ENCODE measurements at regions not wholly inside any gene's neighbourhood (a gene's known extent, or its start where the extent isn't known, plus 50 kb on each side); places are given as distances from the start of the nearest gene placed in this dataset.

GRCh38 chr20:17100506-17100905, 126.3 kb upstream of the PCSK2 start:
- Histone ChIP-seq H3K4me3 (ENCODE audit: low read length) (no peak overlapping the region), H3K9ac (ENCODE audit: low read length) (no peak overlapping the region), H3K27me3 (ENCODE audit: control insufficient read depth, insufficient read depth, low read length) (no peaks in the 10 kb centered on the region), H3K27ac (ENCODE audit: low read depth, low read length) (no peak overlapping the region), H3K4me1 (ENCODE audit: control insufficient read depth, insufficient read depth, low read length) (no peaks in the 10 kb centered on the region), H3K36me3 (ENCODE audit: control insufficient read depth, insufficient read depth, low read length) (no peaks in the 10 kb centered on the region)

GRCh38 chr20:17107127-17107526, 119.7 kb upstream of the PCSK2 start:
- no peak overlapping the region for H3K9ac ChIP-seq (ENCODE audit: low read length)
- H3K4me1 ChIP-seq (ENCODE audit: control insufficient read depth, insufficient read depth, low read length), result no peaks in the 10 kb centered on the region
- H3K4me3 ChIP-seq (ENCODE audit: low read length), result no peak overlapping the region
- no peak overlapping the region for H3K27ac ChIP-seq (ENCODE audit: low read depth, low read length)
- no peaks in the 10 kb centered on the region for H3K27me3 ChIP-seq (ENCODE audit: control insufficient read depth, insufficient read depth, low read length)
- H3K36me3 ChIP-seq (ENCODE audit: control insufficient read depth, insufficient read depth, low read length), result no peaks in the 10 kb centered on the region

- Histone ChIP-seq H3K9ac (ENCODE audit: low read length) (no peak overlapping the region), H3K4me3 (ENCODE audit: low read length) (no peak overlapping the region), H3K27ac (ENCODE audit: low read depth, low read length) (no peak overlapping the region), H3K36me3 (ENCODE audit: control insufficient read depth, insufficient read depth, low read length) (no peaks in the 10 kb centered on the region), H3K4me1 (ENCODE audit: control insufficient read depth, insufficient read depth, low read length) (no peaks in the 10 kb centered on the region), H3K27me3 (ENCODE audit: control insufficient read depth, insufficient read depth, low read length) (no peaks in the 10 kb centered on the region)
Observed at GRCh38 chr20:17108896-17109295, 117.9 kb upstream of the PCSK2 start.

- H3K4me3 ChIP-seq (ENCODE audit: low read length), result no peak overlapping the region
- no peaks in the 10 kb centered on the region for H3K4me1 ChIP-seq (ENCODE audit: control insufficient read depth, insufficient read depth, low read length)
- no peak overlapping the region for H3K27ac ChIP-seq (ENCODE audit: low read depth, low read length)
- no peak overlapping the region for H3K9ac ChIP-seq (ENCODE audit: low read length)
- no peaks in the 10 kb centered on the region for H3K36me3 ChIP-seq (ENCODE audit: control insufficient read depth, insufficient read depth, low read length)
- H3K27me3 ChIP-seq (ENCODE audit: control insufficient read depth, insufficient read depth, low read length), result no peaks in the 10 kb centered on the region
Observed at GRCh38 chr20:17109307-17109706, 117.5 kb upstream of the PCSK2 start.

GRCh38 chr20:17128206-17128605, 98.6 kb upstream of the PCSK2 start:
- Histone ChIP-seq H3K4me1 (ENCODE audit: control insufficient read depth, insufficient read depth, low read length) (no peaks in the 10 kb centered on the region), H3K4me3 (ENCODE audit: low read length) (no peak overlapping the region), H3K27me3 (ENCODE audit: control insufficient read depth, insufficient read depth, low read length) (no peaks in the 10 kb centered on the region), H3K36me3 (ENCODE audit: control insufficient read depth, insufficient read depth, low read length) (no peaks in the 10 kb centered on the region), H3K9ac (ENCODE audit: low read length) (no peak overlapping the region), H3K27ac (ENCODE audit: low read depth, low read length) (no peak overlapping the region)

GRCh38 chr20:17129089-17129488, 97.8 kb upstream of the PCSK2 start:
- no peaks in the 10 kb centered on the region for H3K36me3 ChIP-seq (ENCODE audit: control insufficient read depth, insufficient read depth, low read length)
- no peaks in the 10 kb centered on the region for H3K27me3 ChIP-seq (ENCODE audit: control insufficient read depth, insufficient read depth, low read length)
- H3K4me3 ChIP-seq (ENCODE audit: low read length), result no peak overlapping the region
- H3K4me1 ChIP-seq (ENCODE audit: control insufficient read depth, insufficient read depth, low read length), result no peaks in the 10 kb centered on the region
- H3K9ac ChIP-seq (ENCODE audit: low read length), result no peak overlapping the region
- no peak overlapping the region for H3K27ac ChIP-seq (ENCODE audit: low read depth, low read length)

GRCh38 chr20:17137692-17138091, 89.1 kb upstream of the PCSK2 start:
- Histone ChIP-seq H3K4me3 (ENCODE audit: low read length) (no peak overlapping the region), H3K4me1 (ENCODE audit: control insufficient read depth, insufficient read depth, low read length) (no peaks in the 10 kb centered on the region), H3K36me3 (ENCODE audit: control insufficient read depth, insufficient read depth, low read length) (no peaks in the 10 kb centered on the region), H3K27ac (ENCODE audit: low read depth, low read length) (no peak overlapping the region), H3K27me3 (ENCODE audit: control insufficient read depth, insufficient read depth, low read length) (no peaks in the 10 kb centered on the region), H3K9ac (ENCODE audit: low read length) (no peak overlapping the region)

GRCh38 chr20:17138237-17138636, 88.6 kb upstream of the PCSK2 start:
- H3K4me1 ChIP-seq (ENCODE audit: control insufficient read depth, insufficient read depth, low read length), result no peaks in the 10 kb centered on the region
- H3K27ac ChIP-seq (ENCODE audit: low read depth, low read length), result no peak overlapping the region
- H3K9ac ChIP-seq (ENCODE audit: low read length), result no peak overlapping the region
- no peak overlapping the region for H3K4me3 ChIP-seq (ENCODE audit: low read length)
- no peaks in the 10 kb centered on the region for H3K27me3 ChIP-seq (ENCODE audit: control insufficient read depth, insufficient read depth, low read length)
- H3K36me3 ChIP-seq (ENCODE audit: control insufficient read depth, insufficient read depth, low read length), result no peaks in the 10 kb centered on the region

- H3K36me3 ChIP-seq (ENCODE audit: control insufficient read depth, insufficient read depth, low read length), result no peaks in the 10 kb centered on the region
- H3K4me3 ChIP-seq (ENCODE audit: low read length), result no peak overlapping the region
- no peak overlapping the region for H3K9ac ChIP-seq (ENCODE audit: low read length)
- no peaks in the 10 kb centered on the region for H3K27me3 ChIP-seq (ENCODE audit: control insufficient read depth, insufficient read depth, low read length)
- H3K4me1 ChIP-seq (ENCODE audit: control insufficient read depth, insufficient read depth, low read length), result no peaks in the 10 kb centered on the region
- H3K27ac ChIP-seq (ENCODE audit: low read depth, low read length), result no peak overlapping the region
Observed at GRCh38 chr20:17140894-17141293, 85.9 kb upstream of the PCSK2 start.

GRCh38 chr20:17141568-17141967, 85.3 kb upstream of the PCSK2 start:
- H3K36me3 ChIP-seq (ENCODE audit: control insufficient read depth, insufficient read depth, low read length), result no peaks in the 10 kb centered on the region

GRCh38 chr20:17142666-17143065, 84.2 kb upstream of the PCSK2 start:
- no peak overlapping the region for H3K4me3 ChIP-seq (ENCODE audit: low read length)
- H3K27ac ChIP-seq (ENCODE audit: low read depth, low read length), result no peak overlapping the region
- no peak overlapping the region for H3K9ac ChIP-seq (ENCODE audit: low read length)
- no peaks in the 10 kb centered on the region for H3K27me3 ChIP-seq (ENCODE audit: control insufficient read depth, insufficient read depth, low read length)
- no peaks in the 10 kb centered on the region for H3K4me1 ChIP-seq (ENCODE audit: control insufficient read depth, insufficient read depth, low read length)
- H3K36me3 ChIP-seq (ENCODE audit: control insufficient read depth, insufficient read depth, low read length), result no peaks in the 10 kb centered on the region

More at GRCh38 chr20:17141568-17141967, 85.3 kb upstream of the PCSK2 start:
- H3K4me3 ChIP-seq (ENCODE audit: low read length), result no peak overlapping the region
- H3K27me3 ChIP-seq (ENCODE audit: control insufficient read depth, insufficient read depth, low read length), result no peaks in the 10 kb centered on the region
- H3K4me1 ChIP-seq (ENCODE audit: control insufficient read depth, insufficient read depth, low read length), result no peaks in the 10 kb centered on the region
- no peak overlapping the region for H3K9ac ChIP-seq (ENCODE audit: low read length)
- H3K27ac ChIP-seq (ENCODE audit: low read depth, low read length), result no peak overlapping the region

GRCh38 chr20:17150858-17151257, 76.0 kb upstream of the PCSK2 start:
- Histone ChIP-seq H3K27ac (ENCODE audit: low read depth, low read length) (no peak overlapping the region), H3K4me1 (ENCODE audit: control insufficient read depth, insufficient read depth, low read length) (no peaks in the 10 kb centered on the region), H3K27me3 (ENCODE audit: control insufficient read depth, insufficient read depth, low read length) (no peaks in the 10 kb centered on the region), H3K36me3 (ENCODE audit: control insufficient read depth, insufficient read depth, low read length) (no peaks in the 10 kb centered on the region), H3K9ac (ENCODE audit: low read length) (no peak overlapping the region), H3K4me3 (ENCODE audit: low read length) (no peak overlapping the region)

- Histone ChIP-seq H3K4me3 (ENCODE audit: low read length) (no peak overlapping the region), H3K9ac (ENCODE audit: low read length) (no peak overlapping the region), H3K4me1 (ENCODE audit: control insufficient read depth, insufficient read depth, low read length) (no peaks in the 10 kb centered on the region), H3K27me3 (ENCODE audit: control insufficient read depth, insufficient read depth, low read length) (no peaks in the 10 kb centered on the region), H3K36me3 (ENCODE audit: control insufficient read depth, insufficient read depth, low read length) (no peaks in the 10 kb centered on the region), H3K27ac (ENCODE audit: low read depth, low read length) (no peak overlapping the region)
Observed at GRCh38 chr20:17155401-17155800, 71.4 kb upstream of the PCSK2 start.

Data from rectal smooth muscle tissue (tissue), 1 donor.